ENCODE measurements at regions not wholly inside any gene's neighbourhood (a gene's known extent, or its start where the extent isn't known, plus 50 kb on each side); places are given as distances from the start of the nearest gene placed in this dataset.

GRCh38 chr9:92228628-92229027 lies 64.9 kb downstream of the IARS1 start:
- CTCF ChIA-PET: interaction anchor here (0.8 to 5.2 kb wide), 2 partner anchors 16 to 89 kb away, joined by 3 to 62 read pairs; no protein-coding TSS in a partner anchor
- no peaks in the 10 kb centered on the region for H3K9me3 ChIP-seq (replicated peaks; ENCODE audit: control insufficient read depth, insufficient read depth, low read length)
- H3K9ac ChIP-seq (replicated peaks; ENCODE audit: extremely low read depth, insufficient read depth, low read length): no peak overlapping the region
- H3K79me2 ChIP-seq (ENCODE audit: control insufficient read depth, insufficient read depth, low read length): no peaks in the 10 kb centered on the region
- POLR2A ChIA-PET: no interaction called here
- H3K4me2 ChIP-seq (ENCODE audit: insufficient read depth, low read length): no peak overlapping the region
- no TSS peak for BruUV-seq (replicated peaks)
- no peak overlapping the region for H3K4me3 ChIP-seq (replicated peaks in 1 of 3; ENCODE audit: insufficient read depth in 1 of 3, low read depth in 1 of 3, low read length in 3 of 3)
- peaks cover 0 to 17% of the 10 kb centered on the region in 2 experiments for H3K36me3 ChIP-seq (ENCODE audit: control insufficient read depth in 2 of 2, extremely low read depth in 1 of 2, insufficient read depth in 2 of 2, low read length in 2 of 2)
- intact Hi-C loops (cut with micrococcal nuclease): no loop called here
- DNase-seq (ENCODE audit: low read depth, low spot score) (no peak), FAIRE-seq (no peak)
- H2AFZ ChIP-seq (ENCODE audit: low read depth, low read length): no peak overlapping the region
- no peaks in the 10 kb centered on the region for H3K9me1 ChIP-seq (replicated peaks; ENCODE audit: control insufficient read depth, extremely low read depth, insufficient read depth, low read length)
- TF ChIP-seq FOS (IDR thresholded peaks at IDR 0.05; ENCODE audit: borderline replicate concordance, insufficient read depth, low read length) (no peak), GATA2 (IDR thresholded peaks at IDR 0.05; ENCODE audit: insufficient read depth, insufficient read length, low read depth, low read length) (no peak), CTCF (IDR thresholded peaks at IDR 0.05; ENCODE audit: extremely low read depth in 1 of 2, insufficient read depth in 1 of 2, low read depth in 1 of 2, low read length in 2 of 2) (no peak), MYC (IDR thresholded peaks at IDR 0.05; ENCODE audit: low read depth, low read length) (no peak), POLR2A (IDR thresholded peaks at IDR 0.05; ENCODE audit: low read depth, low read length) (no peak), EZH2 (IDR thresholded peaks at IDR 0.05; ENCODE audit: borderline replicate concordance, low read depth, low read length, severe bottlenecking) (no peak), MAX (IDR thresholded peaks at IDR 0.05; ENCODE audit: insufficient read depth, insufficient read length) (no peak), POLR2AphosphoS5 (IDR thresholded peaks at IDR 0.05; ENCODE audit: insufficient read depth, low read depth, low read length) (no peak), JUN (IDR thresholded peaks at IDR 0.05; ENCODE audit: borderline replicate concordance, insufficient read depth, insufficient read length, low read depth) (no peak)
- H3K27me3 ChIP-seq (ENCODE audit: control insufficient read depth in 2 of 2, insufficient read depth in 2 of 2, low read length in 2 of 2): no peaks in the 10 kb centered on the region
- no peak overlapping the region for H3K27ac ChIP-seq (ENCODE audit: insufficient read depth, low read depth, low read length)
- no peaks in the 10 kb centered on the region for H4K20me1 ChIP-seq (replicated peaks; ENCODE audit: control insufficient read depth, extremely low read depth, insufficient read depth, low read length)
- dilution Hi-C loops (cut with MboI; ENCODE audit: extremely low pct_ligation_motif_present, low sequenced_read_pairs): no loop called here
- H3K4me1 ChIP-seq (ENCODE audit: control insufficient read depth, extremely low read depth, insufficient read depth, low read length): no peaks in the 10 kb centered on the region

Measured in endothelial cell of umbilical vein (primary cell).